HCT116 (cell line): ENCODE measurements at regions not wholly inside any gene's neighbourhood (a gene's known extent, or its start where the extent isn't known, plus 50 kb on each side); places are given as distances from the start of the nearest gene placed in this dataset.

Experiments used
- ATAC-seq: fragments of 200-7000 bp; cut with Tn5 transposase; 2 replicates; pipeline ENCODE4 v1.9.1; 2020; ENCODE audit warnings: mild to moderate bottlenecking, moderate library complexity
- BruUV-seq: library from RNA; stranded (reverse); fragments of 400-500 nt; replicated peaks from 2 replicates; lab custom pipeline; 2021; lab: Mats Ljungman, UMichigan
- CTCF ChIA-PET: fragments of 300-600 bp; sonication (Branson Sonifier 250); formaldehyde crosslinking; loops from one replicate; lab custom pipeline; 2021; ENCODE audit warnings: antibody characterized with exemption; lab: Charles Lee
- POLR2A ChIA-PET: fragments of 300-600, 350-600 bp; sonication (Branson Sonifier 250); formaldehyde crosslinking; loops from one replicate; lab custom pipeline; 2021; ENCODE audit warnings: antibody characterized with exemption; lab: Charles Lee
- RAD21 ChIA-PET, 2 experiments: fragments of 300-600 bp; sonication (Branson Sonifier 250); formaldehyde crosslinking; loops; one replicate each; lab custom pipeline; 2023; ENCODE audit warnings: low total read pairs in 2 of 2; ENCODE audit not compliant: uncharacterized antibody in 2 of 2, unreplicated experiment in 2 of 2, low non-redundant PET in 1 of 2; lab: Charles Lee
- DNase-seq: peaks from one replicate; pipeline ENCODE4 v3.0.0-alpha.2; 2010; ENCODE audit warnings: low read depth, low spot score
- H2AFZ ChIP-seq: fragments of 200-600 bp; shearing (Covaris generic), sonication (generic); 2 replicates; pipeline ENCODE4 v1.6.1; 2017; ENCODE audit warnings: low read depth, mixed run types, mixed read lengths, antibody characterized with exemption, low read length; ENCODE audit not compliant: poor library complexity, severe bottlenecking
- H3K27ac ChIP-seq: 2 replicates; pipeline ENCODE4 v1.5.1; 2012; ENCODE audit warnings: low read depth, low read length
- H3K27me3 ChIP-seq: fragments of 200-600 bp; sonication (generic); 2 replicates; pipeline ENCODE4 v1.6.1; 2016; ENCODE audit warnings: mixed run types, low read length, mixed read lengths; ENCODE audit not compliant: insufficient read depth
- H3K36me3 ChIP-seq, 2 experiments: fragments of 200-500 bp in 1 of 2; fragments of 200-600 bp in 1 of 2; sonication (Bioruptor generic) in 1 of 2; sonication (generic) in 1 of 2; 2 replicates each; pipeline versions ENCODE4 v1.5.1 to v1.6.1; 2014 to 2016; ENCODE audit warnings: low read length in 2 of 2, inconsistent platforms in 1 of 2, mixed read lengths in 1 of 2, mixed run types in 1 of 2; ENCODE audit not compliant: insufficient read depth in 2 of 2, control insufficient read depth in 1 of 2
- H3K4me1 ChIP-seq, 2 experiments: fragments of 200-600 bp in 1 of 2; sonication (generic) in 1 of 2; 2 replicates each; pipeline versions ENCODE4 v1.5.1 to v1.6.1; 2012 to 2017; ENCODE audit warnings: low read length in 2 of 2, inconsistent platforms in 1 of 2, mild to moderate bottlenecking in 1 of 2, mixed read lengths in 1 of 2, mixed run types in 1 of 2, moderate library complexity in 1 of 2; ENCODE audit not compliant: insufficient read depth in 2 of 2, control insufficient read depth in 1 of 2
- H3K4me2 ChIP-seq: fragments of 200-600 bp; sonication (generic); 2 replicates; pipeline ENCODE4 v1.6.1; 2017; ENCODE audit warnings: mixed run types, low read length, mixed read lengths
- H3K4me3 ChIP-seq, 2 experiments: fragments of 200-600 bp in 1 of 2; sonication (generic) in 1 of 2; replicated peaks in 1 of 2; 2 replicates each; pipeline ENCODE4 v1.5.1; 2011 to 2016; ENCODE audit warnings: low read length in 2 of 2, control low read depth in 1 of 2, low read depth in 1 of 2, mild to moderate bottlenecking in 1 of 2, mixed read lengths in 1 of 2, mixed run types in 1 of 2
- H3K79me2 ChIP-seq: fragments of 200-600 bp; sonication (generic); 2 replicates; pipeline ENCODE4 v1.6.1; 2017; ENCODE audit warnings: mild to moderate bottlenecking, mixed run types, low read length, moderate library complexity, mixed read lengths; ENCODE audit not compliant: insufficient read depth
- H3K9ac ChIP-seq: fragments of 200-600 bp; sonication (generic); 2 replicates; pipeline ENCODE4 v1.6.1; 2016; ENCODE audit warnings: low read length, mixed read lengths
- H3K9me2 ChIP-seq: fragments of 200-600 bp; sonication (generic), shearing (Covaris generic); 2 replicates; pipeline ENCODE4 v1.6.1; 2017; ENCODE audit warnings: mixed run types, mild to moderate bottlenecking, moderate library complexity; ENCODE audit not compliant: insufficient read depth
- H3K9me3 ChIP-seq, 2 experiments: fragments of 200-500 bp in 1 of 2; fragments of 200-600 bp in 1 of 2; sonication (Bioruptor generic) in 1 of 2; sonication (generic) in 1 of 2; 2 replicates each; pipeline ENCODE4 v1.6.1; 2014 to 2017; ENCODE audit warnings: low read length in 2 of 2, mixed read lengths in 2 of 2, inconsistent platforms in 1 of 2, low read depth in 1 of 2, mild to moderate bottlenecking in 1 of 2, mixed run types in 1 of 2, moderate library complexity in 1 of 2; ENCODE audit not compliant: control insufficient read depth in 1 of 2, insufficient read depth in 1 of 2
- H4K20me1 ChIP-seq: fragments of 200-600 bp; sonication (generic), shearing (Covaris generic); 2 replicates; pipeline ENCODE4 v1.6.1; 2017; ENCODE audit warnings: mixed run types, mild to moderate bottlenecking, moderate library complexity; ENCODE audit not compliant: insufficient read depth
- ATF3 ChIP-seq: IDR thresholded peaks from 2 replicates; pipeline ENCODE4 v1.6.1; 2012
- CBX3 ChIP-seq: IDR thresholded peaks from 2 replicates; pipeline ENCODE4 v1.6.1; 2012; ENCODE audit warnings: low read depth
- CEBPB ChIP-seq: IDR thresholded peaks from 2 replicates; pipeline ENCODE4 v1.6.1; 2012; ENCODE audit warnings: low read depth
- ELF1 ChIP-seq: IDR thresholded peaks from 2 replicates; pipeline ENCODE4 v1.6.1; 2012; ENCODE audit warnings: low read depth, borderline replicate concordance
- EZH2phosphoT487 ChIP-seq: fragments of 200-600 bp; IDR thresholded peaks from 2 replicates; pipeline ENCODE4 v1.6.1; 2018; ENCODE audit warnings: antibody characterized with exemption, borderline replicate concordance
- FOSL1 ChIP-seq: IDR thresholded peaks from 2 replicates; pipeline ENCODE4 v1.6.1; 2012; ENCODE audit warnings: low read depth
- JUND ChIP-seq: IDR thresholded peaks from 2 replicates; pipeline ENCODE4 v1.6.1; 2012
- RAD21 ChIP-seq: IDR thresholded peaks from 2 replicates; pipeline ENCODE4 v1.6.1; 2012; ENCODE audit warnings: low read depth, mild to moderate bottlenecking
- SP1 ChIP-seq: IDR thresholded peaks from 2 replicates; pipeline ENCODE4 v1.6.1; 2012; ENCODE audit warnings: low read depth
- SRF ChIP-seq: IDR thresholded peaks from 2 replicates; pipeline ENCODE4 v1.6.1; 2012; ENCODE audit warnings: low read depth
- TCF7L2 ChIP-seq: IDR thresholded peaks from 2 replicates; pipeline ENCODE4 v1.7.0; 2011; ENCODE audit warnings: borderline replicate concordance, inconsistent platforms; ENCODE audit not compliant: insufficient read depth, insufficient read length; ENCODE audit errors: extremely low read depth
- ZFX ChIP-seq: fragments of 450-650 bp; IDR thresholded peaks from 2 replicates; pipeline ENCODE4 v1.6.1; 2017
- intact Hi-C: fragments of 100-400 bp; cut with micrococcal nuclease; formaldehyde crosslinking; loops from 2 replicates; pipeline ENCODE4 v1.10.0; 2022
- TF ChIP-seq, protein P1 (sequence below): IDR thresholded peaks from 2 replicates; pipeline ENCODE4 v1.6.1; 2012
- TF ChIP-seq, protein P2 (sequence below), 3 experiments: fragments of 200-600 bp in 1 of 3; sonication (generic) in 1 of 3; IDR thresholded peaks in 2 of 3; conservative IDR thresholded peaks in 1 of 3; 2 replicates each; pipeline ENCODE4 v1.5.1; 2012 to 2017; ENCODE audit warnings: low read depth in 2 of 3, low read length in 2 of 3, antibody characterized with exemption in 1 of 3, borderline replicate concordance in 1 of 3, control low read depth in 1 of 3, mild to moderate bottlenecking in 1 of 3, mixed read lengths in 1 of 3, mixed run types in 1 of 3, moderate library complexity in 1 of 3; ENCODE audit not compliant: insufficient read depth in 1 of 3
- TF ChIP-seq, protein P3 (sequence below): IDR thresholded peaks from 2 replicates; pipeline ENCODE4 v1.6.1; 2011; ENCODE audit warnings: mild to moderate bottlenecking, low read length, moderate library complexity; ENCODE audit not compliant: insufficient replicate concordance; ENCODE audit errors: extremely low read depth

DNA sequence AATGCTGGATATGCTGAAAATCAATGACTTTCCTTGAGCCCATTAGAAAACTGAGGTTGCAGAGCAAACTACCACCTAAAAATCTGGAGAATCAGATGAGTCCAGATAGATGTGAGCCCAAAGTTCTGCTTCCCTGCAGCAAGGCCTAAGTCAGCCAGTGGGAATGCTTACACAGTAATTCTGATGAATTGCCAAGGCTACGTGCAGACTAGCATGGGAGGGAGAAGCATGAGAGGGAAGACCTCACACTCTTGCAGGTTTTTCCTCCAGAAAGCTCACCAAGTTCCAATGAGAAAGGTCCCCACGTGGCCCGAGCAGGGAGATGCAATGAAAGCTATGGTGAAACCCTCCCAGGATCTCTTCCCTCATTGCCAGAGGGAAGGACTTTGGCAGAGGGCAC lies 104.8 kb upstream of the SIRPA start (continued):
- no peak for TF ChIP-seq JUND
- TF ChIP-seq SP1: no peak
- no peak for TF ChIP-seq FOSL1
- no peak for TF ChIP-seq ATF3
- no peak for TF ChIP-seq TCF7L2
- no peak for TF ChIP-seq SRF
- TF ChIP-seq, protein P1, sequence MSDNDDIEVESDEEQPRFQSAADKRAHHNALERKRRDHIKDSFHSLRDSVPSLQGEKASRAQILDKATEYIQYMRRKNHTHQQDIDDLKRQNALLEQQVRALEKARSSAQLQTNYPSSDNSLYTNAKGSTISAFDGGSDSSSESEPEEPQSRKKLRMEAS: no peak
- TF ChIP-seq ZFX: no peak

DNA sequence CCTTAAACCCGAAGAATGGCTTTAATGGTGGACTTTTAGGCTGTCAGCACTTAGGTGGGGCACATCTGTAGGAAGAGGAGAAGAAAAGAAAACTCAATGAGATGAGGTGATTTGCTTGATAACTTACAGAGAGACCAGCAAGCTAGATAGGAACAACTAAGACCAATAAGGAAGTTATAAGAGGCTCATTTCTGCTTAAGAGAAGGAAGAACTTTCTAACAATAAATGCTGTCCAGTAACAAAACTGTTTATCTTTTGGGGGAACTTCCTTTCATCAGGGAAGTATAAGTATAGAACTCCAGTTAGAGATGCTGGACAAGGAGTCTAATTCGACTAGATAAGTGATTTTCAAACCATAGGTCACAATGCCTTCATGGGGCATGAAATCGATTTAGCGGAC lies 107.2 kb upstream of the SIRPA start:
- Histone ChIP-seq H3K9me3 (no peaks in the 10 kb centered on the region), H3K4me1 (no peaks in the 10 kb centered on the region), H2AFZ (no peak overlapping the region), H3K36me3 (no peaks in the 10 kb centered on the region), H3K27ac (no peak overlapping the region), H3K27me3 (peaks cover 36% of the 10 kb centered on the region; the same call in 1 of the 2 replicates), H3K4me3 (no peak overlapping the region), H3K9ac (no peak overlapping the region), H3K9me2 (no peaks in the 10 kb centered on the region), H3K79me2 (no peaks in the 10 kb centered on the region), H3K4me2 (no peak overlapping the region), H4K20me1 (no peaks in the 10 kb centered on the region)
- DNase-seq (no peak), ATAC-seq (no peak)
- POLR2A ChIA-PET: no interaction called here
- RAD21 ChIA-PET: no interaction called here
- intact Hi-C loops: no loop called here
- TF ChIP-seq, protein P2, sequence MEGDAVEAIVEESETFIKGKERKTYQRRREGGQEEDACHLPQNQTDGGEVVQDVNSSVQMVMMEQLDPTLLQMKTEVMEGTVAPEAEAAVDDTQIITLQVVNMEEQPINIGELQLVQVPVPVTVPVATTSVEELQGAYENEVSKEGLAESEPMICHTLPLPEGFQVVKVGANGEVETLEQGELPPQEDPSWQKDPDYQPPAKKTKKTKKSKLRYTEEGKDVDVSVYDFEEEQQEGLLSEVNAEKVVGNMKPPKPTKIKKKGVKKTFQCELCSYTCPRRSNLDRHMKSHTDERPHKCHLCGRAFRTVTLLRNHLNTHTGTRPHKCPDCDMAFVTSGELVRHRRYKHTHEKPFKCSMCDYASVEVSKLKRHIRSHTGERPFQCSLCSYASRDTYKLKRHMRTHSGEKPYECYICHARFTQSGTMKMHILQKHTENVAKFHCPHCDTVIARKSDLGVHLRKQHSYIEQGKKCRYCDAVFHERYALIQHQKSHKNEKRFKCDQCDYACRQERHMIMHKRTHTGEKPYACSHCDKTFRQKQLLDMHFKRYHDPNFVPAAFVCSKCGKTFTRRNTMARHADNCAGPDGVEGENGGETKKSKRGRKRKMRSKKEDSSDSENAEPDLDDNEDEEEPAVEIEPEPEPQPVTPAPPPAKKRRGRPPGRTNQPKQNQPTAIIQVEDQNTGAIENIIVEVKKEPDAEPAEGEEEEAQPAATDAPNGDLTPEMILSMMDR (IDR thresholded peaks at IDR 0.05 in 2 of 3, conservative IDR thresholded peaks at IDR 0.05 in 1 of 3; ENCODE audit: borderline replicate concordance in 1 of 3, insufficient read depth in 1 of 3, low read depth in 2 of 3, low read length in 2 of 3): no peak
- TF ChIP-seq CBX3 (no peak), ZFX (no peak), RAD21 (no peak), ELF1 (no peak), SP1 (no peak), CEBPB (no peak), FOSL1 (no peak), EZH2phosphoT487 (no peak)
- TF ChIP-seq, protein P3, sequence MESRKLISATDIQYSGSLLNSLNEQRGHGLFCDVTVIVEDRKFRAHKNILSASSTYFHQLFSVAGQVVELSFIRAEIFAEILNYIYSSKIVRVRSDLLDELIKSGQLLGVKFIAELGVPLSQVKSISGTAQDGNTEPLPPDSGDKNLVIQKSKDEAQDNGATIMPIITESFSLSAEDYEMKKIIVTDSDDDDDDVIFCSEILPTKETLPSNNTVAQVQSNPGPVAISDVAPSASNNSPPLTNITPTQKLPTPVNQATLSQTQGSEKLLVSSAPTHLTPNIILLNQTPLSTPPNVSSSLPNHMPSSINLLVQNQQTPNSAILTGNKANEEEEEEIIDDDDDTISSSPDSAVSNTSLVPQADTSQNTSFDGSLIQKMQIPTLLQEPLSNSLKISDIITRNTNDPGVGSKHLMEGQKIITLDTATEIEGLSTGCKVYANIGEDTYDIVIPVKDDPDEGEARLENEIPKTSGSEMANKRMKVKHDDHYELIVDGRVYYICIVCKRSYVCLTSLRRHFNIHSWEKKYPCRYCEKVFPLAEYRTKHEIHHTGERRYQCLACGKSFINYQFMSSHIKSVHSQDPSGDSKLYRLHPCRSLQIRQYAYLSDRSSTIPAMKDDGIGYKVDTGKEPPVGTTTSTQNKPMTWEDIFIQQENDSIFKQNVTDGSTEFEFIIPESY: no peak
- CTCF ChIA-PET: interaction anchor here (1.8 kb wide), 1 partner anchor 11 kb away, joined by 6 read pairs; no protein-coding TSS in a partner anchor
- no TSS peak for BruUV-seq
